ENCODE measurements at regions not wholly inside any gene's neighbourhood (a gene's known extent, or its start where the extent isn't known, plus 50 kb on each side); places are given as distances from the start of the nearest gene placed in this dataset.
A peak's percentile ranks its signal among the peaks of the same experiment; 100 is the strongest.
"Not testable (repeated sequence)": the region's sequence is repeated elsewhere in the genome, so short reads cannot be mapped to it uniquely, and the experiment has no call there.

GRCh38 chr16:16940351-16940750 is 530.4 kb downstream of the XYLT1 start:
- no peak for DNase-seq (ENCODE audit: low spot score)

GRCh38 chr16:16942849-16943248 is 527.9 kb downstream of the XYLT1 start:
- DNase-seq (ENCODE audit: low spot score): not testable (repeated sequence)

GRCh38 chr16:16945207-16945606 is 525.6 kb downstream of the XYLT1 start:
- no peak for DNase-seq (ENCODE audit: low spot score)

DNA sequence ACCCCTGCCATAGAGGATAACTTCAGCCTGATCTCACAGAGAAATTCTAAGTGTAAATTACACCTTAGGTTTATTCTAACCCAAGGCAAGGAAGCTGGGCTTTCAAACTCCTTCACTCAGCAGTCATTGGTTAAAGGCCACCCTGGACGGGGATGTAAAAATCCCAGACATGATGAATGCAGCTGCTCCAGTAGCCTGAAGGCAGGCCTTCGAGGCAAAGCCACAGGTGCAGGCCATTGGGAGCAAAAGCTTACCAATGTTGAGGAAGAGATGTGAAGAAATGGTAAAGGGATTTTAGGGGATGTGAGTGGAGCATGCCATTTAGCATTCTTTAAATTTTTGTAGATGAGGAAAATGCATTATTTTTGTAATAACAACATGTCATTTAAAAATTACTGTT is 514.4 kb downstream of the XYLT1 start:
- no peak for DNase-seq (ENCODE audit: low spot score)

- DNase-seq (ENCODE audit: low spot score): no peak
Observed at GRCh38 chr16:16960785-16961184, 510.0 kb downstream of the XYLT1 start.

DNA sequence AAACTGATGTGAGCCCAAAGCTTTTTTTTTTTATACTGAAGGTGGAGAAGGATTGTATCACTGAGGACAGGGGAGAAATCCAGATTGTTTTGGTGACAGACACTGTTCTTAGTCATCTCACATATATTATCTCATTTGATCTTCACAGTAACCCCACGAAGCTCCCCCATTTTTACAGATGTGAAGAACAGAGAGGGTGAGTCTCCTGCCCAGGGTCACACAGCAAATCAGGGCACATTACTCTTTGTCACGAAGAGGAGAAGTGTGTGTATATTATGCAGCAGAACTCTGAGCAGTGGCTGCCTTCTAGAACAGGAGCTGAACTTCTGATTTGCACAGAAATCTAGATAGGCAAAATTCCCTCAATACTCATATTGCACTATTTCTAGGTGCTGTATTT is 504.3 kb downstream of the XYLT1 start:
- no peak for DNase-seq (ENCODE audit: low spot score)

DNA sequence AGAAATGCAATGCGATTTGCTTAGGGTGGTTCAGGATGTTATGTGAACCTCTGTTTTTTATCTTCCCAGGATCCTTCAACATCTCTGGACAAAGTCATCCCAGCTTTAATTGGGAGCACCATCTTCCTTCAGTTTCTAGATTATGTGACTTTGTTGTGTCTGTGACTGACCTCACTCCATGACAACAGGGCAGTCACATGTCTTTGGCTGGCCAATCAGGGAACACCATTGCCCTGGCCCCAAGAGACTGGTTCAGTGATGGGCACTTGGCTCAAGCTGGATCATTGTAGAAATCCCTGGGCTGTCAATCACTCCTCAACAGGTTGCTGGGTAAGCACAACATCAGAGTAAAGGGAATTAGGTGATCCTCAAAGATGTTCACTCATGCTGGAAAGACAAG is 499.7 kb downstream of the XYLT1 start:
- no peak for DNase-seq (ENCODE audit: low spot score)

DNA sequence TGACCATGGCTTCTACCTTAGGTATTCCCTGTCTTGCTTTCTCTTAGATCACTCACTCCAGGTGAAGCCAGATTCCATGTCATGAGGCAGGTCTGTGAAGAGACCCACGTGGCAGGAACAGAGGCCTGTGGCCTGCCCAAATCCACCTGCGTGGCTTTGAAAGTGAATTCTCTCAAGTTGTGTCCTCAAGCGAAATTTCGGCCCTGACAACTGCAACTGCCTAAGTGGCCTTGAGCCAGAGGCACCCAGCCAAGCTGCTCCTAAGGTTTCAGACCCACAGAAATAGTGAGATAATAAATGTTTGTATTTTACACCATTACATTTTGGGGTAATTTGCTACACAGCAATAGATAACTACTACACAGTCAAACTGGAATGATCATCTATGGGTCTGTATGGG is 497.9 kb downstream of the XYLT1 start:
- DNase-seq (ENCODE audit: low spot score): no peak

GRCh38 chr16:16973707-16974591 is 496.8 kb downstream of the XYLT1 start:
- DNase-seq (ENCODE audit: low spot score): no peak

DNA sequence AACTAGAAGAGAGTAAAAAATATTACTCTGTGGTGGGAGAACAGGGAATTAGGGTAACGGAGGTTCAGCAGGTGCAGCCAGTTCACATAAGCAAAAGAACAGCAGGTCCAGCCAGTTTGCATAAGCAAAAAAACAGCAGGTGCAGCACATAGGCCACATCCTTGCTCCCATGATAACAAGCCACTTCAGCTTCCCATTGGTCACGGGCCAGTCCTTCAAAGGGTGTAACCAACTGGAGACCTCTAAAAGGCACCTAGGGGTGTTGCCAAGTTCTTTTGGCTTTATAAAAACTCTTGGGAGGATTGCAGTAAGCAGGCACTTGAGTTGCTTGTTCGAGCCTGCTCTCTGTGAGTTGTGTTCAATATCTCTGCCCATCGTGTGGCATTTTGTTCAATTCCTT is 488.1 kb downstream of the XYLT1 start:
- peak; percentile 63 for DNase-seq (ENCODE audit: low spot score)

- DNase-seq (ENCODE audit: low spot score): no peak
Observed at GRCh38 chr16:16983582-16983981, 487.2 kb downstream of the XYLT1 start.

DNA sequence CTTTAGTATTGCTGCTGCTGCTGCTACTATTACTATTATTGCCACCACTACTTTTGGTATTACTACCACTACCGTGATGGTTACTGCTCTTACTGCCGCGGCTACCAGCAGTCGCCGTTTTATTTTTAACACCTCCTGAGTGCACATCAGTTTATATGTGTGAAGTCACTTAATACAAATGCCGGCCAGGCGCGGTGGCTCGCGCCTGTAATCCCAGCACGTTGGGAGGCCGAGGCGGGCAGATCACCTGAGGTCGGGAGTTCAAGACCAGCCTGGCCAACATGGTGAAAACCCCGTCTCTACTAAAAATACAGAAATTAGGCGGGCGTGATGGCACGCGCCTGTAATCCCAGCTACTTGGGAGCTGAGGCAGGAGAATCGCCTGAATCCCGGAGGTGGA is 486.7 kb downstream of the XYLT1 start:
- not testable (repeated sequence) for DNase-seq (ENCODE audit: low spot score)

DNA sequence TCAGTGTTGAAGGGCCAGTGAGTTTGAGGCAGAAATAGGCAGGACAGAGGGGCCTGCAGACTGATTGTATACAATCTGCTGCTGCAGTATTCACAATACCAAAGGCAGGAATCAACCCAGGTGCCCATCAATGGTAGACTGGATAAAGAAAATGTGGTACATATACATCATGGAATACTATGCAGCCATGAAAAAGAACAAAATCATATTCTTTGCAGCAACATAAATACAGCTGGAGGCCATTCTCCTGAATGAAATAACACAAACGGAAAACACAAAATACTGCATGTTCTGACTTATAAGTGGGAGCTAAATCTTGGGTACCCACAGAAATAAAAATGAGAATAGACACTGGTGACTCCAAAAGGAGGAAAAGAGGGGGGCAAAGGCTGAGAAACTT is 485.1 kb downstream of the XYLT1 start:
- DNase-seq (ENCODE audit: low spot score): no peak

GRCh38 chr16:16988963-16989362 is 481.8 kb downstream of the XYLT1 start:
- no peak for DNase-seq (ENCODE audit: low spot score)

GRCh38 chr16:16989368-16989767 is 481.4 kb downstream of the XYLT1 start:
- DNase-seq (ENCODE audit: low spot score): no peak

DNA sequence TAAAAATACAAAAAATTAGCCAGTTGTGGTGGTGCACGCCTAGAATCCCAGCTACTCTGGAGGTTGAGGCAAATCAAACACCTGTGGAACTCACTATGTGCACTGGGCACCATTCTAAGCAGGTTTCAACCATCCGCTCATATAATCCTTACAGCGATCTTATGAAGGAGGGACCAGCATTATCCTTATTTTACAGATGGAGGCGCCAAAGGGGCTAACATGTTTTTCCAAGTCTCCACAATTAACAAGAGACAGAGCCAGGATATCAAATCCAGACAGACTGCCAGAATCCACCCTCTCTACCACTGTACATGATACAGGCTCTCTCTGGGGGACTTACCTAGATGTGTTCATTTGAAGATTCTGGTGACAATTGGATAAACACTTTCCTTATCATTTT is 479.0 kb downstream of the XYLT1 start:
- no peak for DNase-seq (ENCODE audit: low spot score)

GRCh38 chr16:16992975-16993765 is 477.6 kb downstream of the XYLT1 start:
- no peak for DNase-seq (ENCODE audit: low spot score)

DNA sequence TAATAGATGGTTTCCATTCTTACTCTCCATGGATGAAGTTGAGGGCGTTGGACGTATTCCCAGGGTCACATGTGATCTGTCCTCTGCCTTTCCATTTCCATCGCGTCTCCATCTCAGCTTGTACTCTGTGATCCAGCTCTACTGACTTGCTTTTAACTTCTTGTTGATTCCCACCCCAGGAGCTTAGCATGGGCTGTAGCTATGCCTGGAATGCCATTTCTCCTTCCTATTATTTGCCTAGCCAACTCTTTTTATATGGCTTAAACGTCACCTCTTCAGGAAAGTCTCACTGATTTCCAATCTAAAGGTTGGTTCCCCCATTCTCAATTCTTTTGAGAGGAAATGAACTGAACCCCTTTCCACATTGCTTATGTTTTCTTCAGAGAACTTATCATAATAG is 475.9 kb downstream of the XYLT1 start:
- no peak for DNase-seq (ENCODE audit: low spot score)

- DNase-seq (ENCODE audit: low spot score): no peak
Observed at GRCh38 chr16:16996827-16997226, 473.9 kb downstream of the XYLT1 start.

DNA sequence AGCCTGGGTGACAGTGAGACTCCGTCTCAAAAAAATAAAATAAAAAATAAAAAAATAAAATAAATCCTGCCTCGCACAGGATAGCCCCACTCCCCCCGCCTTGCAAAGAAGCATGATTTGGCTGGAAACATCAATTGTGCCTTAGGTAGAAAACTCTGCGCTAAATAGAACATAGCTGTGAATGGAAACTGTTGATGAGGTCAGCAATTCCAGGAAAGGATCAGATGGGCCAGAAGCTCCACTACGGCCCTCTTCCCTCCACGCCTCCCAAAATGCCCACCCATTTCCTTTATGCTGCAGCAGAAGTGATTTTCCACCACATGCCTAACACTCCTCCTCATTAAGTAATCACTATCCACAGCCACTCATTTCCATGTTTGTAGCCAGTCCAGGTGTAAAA is 473.4 kb downstream of the XYLT1 start:
- no peak for DNase-seq (ENCODE audit: low spot score)

DNA sequence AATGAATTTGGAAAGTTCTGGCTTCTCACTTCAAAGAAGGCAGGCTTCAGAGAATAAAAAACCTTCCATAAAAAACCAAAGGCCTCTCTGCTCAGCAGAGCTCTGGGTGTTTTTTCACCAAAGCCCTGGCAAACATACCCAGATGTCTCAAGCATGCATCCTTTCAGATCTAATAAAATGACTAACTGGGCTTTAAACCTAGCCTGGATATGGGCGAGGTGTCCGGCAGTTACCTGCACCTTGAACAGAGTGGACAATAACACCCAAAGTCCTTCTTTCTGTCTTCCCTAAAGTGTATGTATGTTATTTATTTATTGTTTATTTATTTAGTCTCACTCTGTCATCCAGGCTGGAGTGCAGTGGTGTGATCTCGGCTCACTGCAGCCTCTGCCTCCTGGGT is 469.3 kb downstream of the XYLT1 start:
- no peak for DNase-seq (ENCODE audit: low spot score)

DNA sequence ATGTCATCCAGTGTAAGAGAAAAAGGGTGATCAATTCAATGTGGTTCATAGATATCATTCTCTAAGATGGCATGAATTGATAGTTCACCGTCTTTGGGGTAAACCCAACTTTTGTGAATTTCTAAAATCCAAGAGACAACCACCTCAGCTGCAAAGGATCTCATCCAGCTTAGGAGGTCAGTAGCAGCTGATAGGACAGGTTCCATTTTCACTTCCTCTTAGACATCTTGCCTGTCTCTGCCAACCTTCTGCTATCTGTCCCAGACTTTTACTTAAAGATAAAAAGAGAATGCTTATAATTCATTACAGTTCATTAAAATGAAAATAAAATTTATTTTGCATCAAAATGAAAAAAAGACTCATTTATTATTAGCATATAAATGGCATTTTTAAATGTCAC is 468.2 kb downstream of the XYLT1 start:
- DNase-seq (ENCODE audit: low spot score): peak; percentile 17

GRCh38 chr16:17005963-17006362 is 464.8 kb downstream of the XYLT1 start:
- not testable (repeated sequence) for DNase-seq (ENCODE audit: low spot score)

All from NAMALWA (cell line).